ENCODE measurements at regions not wholly inside any gene's neighbourhood (a gene's known extent, or its start where the extent isn't known, plus 50 kb on each side); places are given as distances from the start of the nearest gene placed in this dataset.

DNA sequence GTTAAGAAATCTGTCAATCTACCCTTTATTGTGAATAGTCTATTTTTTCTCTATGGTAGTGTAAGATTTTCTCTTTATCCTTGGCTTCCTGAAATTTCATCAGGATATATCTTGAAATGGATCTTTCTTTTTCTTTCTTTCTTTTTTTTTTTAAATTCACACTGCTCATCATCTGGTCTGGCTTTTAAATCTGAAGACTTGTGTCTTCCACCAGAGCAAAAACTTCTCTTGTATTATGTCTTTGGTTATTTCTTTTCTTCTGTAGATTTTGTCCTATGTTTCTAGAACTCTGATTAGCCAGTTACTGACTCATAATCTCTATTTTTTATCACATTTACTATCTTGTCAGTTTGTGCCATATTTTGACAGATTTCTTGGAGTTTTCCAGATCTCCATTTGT is 133.8 kb upstream of the LMO4 start:
- Histone ChIP-seq H2BK20ac (ENCODE audit: low read length) (no peak overlapping the region), H4K5ac (ENCODE audit: insufficient read length, low read depth, low read length) (no peak overlapping the region), H2BK120ac (replicated peaks; ENCODE audit: low read depth, low read length) (no peak overlapping the region), H3K4ac (replicated peaks; ENCODE audit: insufficient read length, low read depth, low read length) (no peak overlapping the region), H3K56ac (replicated peaks; ENCODE audit: insufficient read length, low read depth, low read length) (no peak overlapping the region), H3K4me3 (ENCODE audit: extremely low read depth in 1 of 4, insufficient read depth in 2 of 4, low read depth in 3 of 4, low read length in 4 of 4) (no peak overlapping the region), H3K23me2 (ENCODE audit: low read depth, low read length) (no peaks in the 10 kb centered on the region), H2BK15ac (ENCODE audit: low read length) (no peak overlapping the region), H3K36me3 (ENCODE audit: control insufficient read depth in 2 of 4, insufficient read depth in 4 of 4, low read length in 3 of 4) (no peaks in the 10 kb centered on the region), H3K23ac (ENCODE audit: insufficient read length) (no peak overlapping the region), H4K91ac (replicated peaks; ENCODE audit: insufficient read length, low read length) (no peak overlapping the region), H4K20me1 (replicated peaks in 1 of 2; ENCODE audit: control insufficient read depth in 1 of 2, insufficient read depth in 2 of 2, low read length in 2 of 2) (no peaks in the 10 kb centered on the region), H2BK12ac (ENCODE audit: low read depth, low read length) (no peak overlapping the region), H3K27ac (ENCODE audit: low read depth, low read length) (no peak overlapping the region), H4K8ac (ENCODE audit: extremely low read depth, insufficient read depth, low read length) (no peak overlapping the region), H2AFZ (ENCODE audit: low read length) (no peak overlapping the region), H2BK5ac (ENCODE audit: low read depth, low read length) (no peak overlapping the region), H3K27me3 (replicated peaks in 1 of 4; ENCODE audit: control insufficient read depth in 3 of 4, extremely low read depth in 1 of 4, insufficient read depth in 3 of 4, low read length in 3 of 4) (no peaks in the 10 kb centered on the region), H3K18ac (ENCODE audit: extremely low read depth, low read length) (no peak overlapping the region), H3K4me1 (replicated peaks in 1 of 4; ENCODE audit: control insufficient read depth in 3 of 4, insufficient read depth in 4 of 4, low read length in 3 of 4) (no peaks in the 10 kb centered on the region; a peak in 1 of 7 replicates), H3K79me1 (ENCODE audit: low read depth, low read length) (no peaks in the 10 kb centered on the region), H3K14ac (ENCODE audit: insufficient read length) (no peak overlapping the region), H3K9ac (replicated peaks in 1 of 4; ENCODE audit: extremely low read depth in 1 of 4, low read depth in 3 of 4, low read length in 3 of 4) (no peak overlapping the region), H3K9me3 (ENCODE audit: insufficient read depth in 2 of 2, low read depth in 1 of 2, low read length in 1 of 2) (no peaks in the 10 kb centered on the region), H2AK5ac (ENCODE audit: low read depth, low read length) (no peak overlapping the region), H3K79me2 (ENCODE audit: control insufficient read depth in 1 of 2, insufficient read depth in 2 of 2, low read length in 2 of 2) (no peaks in the 10 kb centered on the region), H3K4me2 (ENCODE audit: insufficient read depth in 1 of 2, low read depth in 2 of 2, low read length in 2 of 2) (no peak overlapping the region)
- TF ChIP-seq RAD21 (IDR thresholded peaks at IDR 0.05 in 1 of 2, conservative IDR thresholded peaks at IDR 0.05 in 1 of 2; ENCODE audit: low read depth in 2 of 2, low read length in 2 of 2) = no peak
- TF ChIP-seq RXRA (IDR thresholded peaks at IDR 0.05; ENCODE audit: insufficient read depth, low read depth, low read length) = no peak
- TF ChIP-seq, protein P1, sequence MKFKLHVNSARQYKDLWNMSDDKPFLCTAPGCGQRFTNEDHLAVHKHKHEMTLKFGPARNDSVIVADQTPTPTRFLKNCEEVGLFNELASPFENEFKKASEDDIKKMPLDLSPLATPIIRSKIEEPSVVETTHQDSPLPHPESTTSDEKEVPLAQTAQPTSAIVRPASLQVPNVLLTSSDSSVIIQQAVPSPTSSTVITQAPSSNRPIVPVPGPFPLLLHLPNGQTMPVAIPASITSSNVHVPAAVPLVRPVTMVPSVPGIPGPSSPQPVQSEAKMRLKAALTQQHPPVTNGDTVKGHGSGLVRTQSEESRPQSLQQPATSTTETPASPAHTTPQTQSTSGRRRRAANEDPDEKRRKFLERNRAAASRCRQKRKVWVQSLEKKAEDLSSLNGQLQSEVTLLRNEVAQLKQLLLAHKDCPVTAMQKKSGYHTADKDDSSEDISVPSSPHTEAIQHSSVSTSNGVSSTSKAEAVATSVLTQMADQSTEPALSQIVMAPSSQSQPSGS (IDR thresholded peaks at IDR 0.05; ENCODE audit: low read length) = no peak
- TF ChIP-seq SP2 (IDR thresholded peaks at IDR 0.05; ENCODE audit: low read length) = no peak
- no peak for TF ChIP-seq SP1 (IDR thresholded peaks at IDR 0.05; ENCODE audit: low read depth, low read length)
- TF ChIP-seq MAFK (IDR thresholded peaks at IDR 0.05; ENCODE audit: low read depth, low read length) = no peak
- no peak for TF ChIP-seq KDM4A (IDR thresholded peaks at IDR 0.05; ENCODE audit: low read depth, low read length, severe bottlenecking)
- TF ChIP-seq HDAC6 (IDR thresholded peaks at IDR 0.05; ENCODE audit: low read depth, low read length) = no peak
- no peak for TF ChIP-seq TCF12 (IDR thresholded peaks at IDR 0.05; ENCODE audit: low read depth, low read length)
- no peak for TF ChIP-seq CEBPB (IDR thresholded peaks at IDR 0.05; ENCODE audit: low read depth, low read length)
- TF ChIP-seq, protein P2, sequence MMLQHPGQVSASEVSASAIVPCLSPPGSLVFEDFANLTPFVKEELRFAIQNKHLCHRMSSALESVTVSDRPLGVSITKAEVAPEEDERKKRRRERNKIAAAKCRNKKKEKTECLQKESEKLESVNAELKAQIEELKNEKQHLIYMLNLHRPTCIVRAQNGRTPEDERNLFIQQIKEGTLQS (IDR thresholded peaks at IDR 0.05; ENCODE audit: insufficient read depth, low read depth, low read length) = no peak
- no peak for TF ChIP-seq TAF1 (IDR thresholded peaks at IDR 0.05; ENCODE audit: low read depth, low read length)
- TF ChIP-seq TAF7 (optimal IDR thresholded peaks at IDR 0.05; ENCODE audit: borderline replicate concordance, low read depth, low read length) = no peak
- TF ChIP-seq POLR2AphosphoS5 (IDR thresholded peaks at IDR 0.05; ENCODE audit: low read depth, low read length) = no peak
- ChIA-PET POLR2A (ENCODE audit: partially characterized antibody) (no interaction called here), CTCF (ENCODE audit: partially characterized antibody) (no interaction called here)
- FAIRE-seq (no peak), DNase-seq (ENCODE audit: low read depth in 1 of 2, low spot score in 2 of 2) (no peak)
